ENCODE measurements at regions not wholly inside any gene's neighbourhood (a gene's known extent, or its start where the extent isn't known, plus 50 kb on each side); places are given as distances from the start of the nearest gene placed in this dataset.

- no peaks in the 10 kb centered on the region for H3K9me3 ChIP-seq (ENCODE audit: low read length)
- no peaks in the 10 kb centered on the region for H3F3A ChIP-seq (ENCODE audit: insufficient read depth, low read length)
- no peak overlapping the region for H3K4me2 ChIP-seq (ENCODE audit: low read length)
- no peaks in the 10 kb centered on the region for H3K36me3 ChIP-seq (ENCODE audit: insufficient read depth, low read length)
- H2AFZ ChIP-seq (ENCODE audit: low read length): no peak overlapping the region
- H3K4me1 ChIP-seq (ENCODE audit: insufficient read depth, low read length, severe bottlenecking): no peaks in the 10 kb centered on the region
- H4K20me1 ChIP-seq (ENCODE audit: insufficient read depth, low read length): no peaks in the 10 kb centered on the region
- H3K79me2 ChIP-seq (ENCODE audit: insufficient read depth, low read length): no peaks in the 10 kb centered on the region
- H3K9me2 ChIP-seq (ENCODE audit: low read depth, low read length): no peaks in the 10 kb centered on the region
- no peak overlapping the region for H3K4me3 ChIP-seq (ENCODE audit: low read depth, low read length, poor library complexity, severe bottlenecking)
- no peaks in the 10 kb centered on the region for H3K27me3 ChIP-seq (ENCODE audit: insufficient read depth, low read length)
- no peak overlapping the region for H3K9ac ChIP-seq (ENCODE audit: low read length)
- no peak overlapping the region for H3K27ac ChIP-seq (ENCODE audit: low read depth, low read length, poor library complexity, severe bottlenecking)
- TF ChIP-seq CTCF (IDR thresholded peaks at IDR 0.05; ENCODE audit: low read length): no peak
- TF ChIP-seq EZH2 (IDR thresholded peaks at IDR 0.05; ENCODE audit: borderline replicate concordance, low read length): no peak
These were observed 58.0 kb upstream of the TMEM200A start for GRCh38 chr6:130307752-130308361.

GRCh38 chr6:130306377-130306776 lies 59.4 kb upstream of the TMEM200A start:
- Histone ChIP-seq H4K20me1 (ENCODE audit: insufficient read depth, low read length) (no peaks in the 10 kb centered on the region), H2AFZ (ENCODE audit: low read length) (no peak overlapping the region), H3K4me2 (ENCODE audit: low read length) (no peak overlapping the region), H3K4me3 (ENCODE audit: low read depth, low read length, poor library complexity, severe bottlenecking) (no peak overlapping the region), H3K9me3 (ENCODE audit: low read length) (no peaks in the 10 kb centered on the region), H3K36me3 (ENCODE audit: insufficient read depth, low read length) (no peaks in the 10 kb centered on the region), H3K4me1 (ENCODE audit: insufficient read depth, low read length, severe bottlenecking) (no peaks in the 10 kb centered on the region), H3K27me3 (ENCODE audit: insufficient read depth, low read length) (no peaks in the 10 kb centered on the region), H3K9ac (ENCODE audit: low read length) (no peak overlapping the region), H3K27ac (ENCODE audit: low read depth, low read length, poor library complexity, severe bottlenecking) (no peak overlapping the region), H3F3A (ENCODE audit: insufficient read depth, low read length) (no peaks in the 10 kb centered on the region), H3K79me2 (ENCODE audit: insufficient read depth, low read length) (no peaks in the 10 kb centered on the region), H3K9me2 (ENCODE audit: low read depth, low read length) (no peaks in the 10 kb centered on the region)
- TF ChIP-seq CTCF (IDR thresholded peaks at IDR 0.05; ENCODE audit: low read length) (no peak), EZH2 (IDR thresholded peaks at IDR 0.05; ENCODE audit: borderline replicate concordance, low read length) (no peak)

GRCh38 chr6:130303431-130303830 lies 62.4 kb upstream of the TMEM200A start:
- Histone ChIP-seq H2AFZ (ENCODE audit: low read length) (no peak overlapping the region), H3K36me3 (ENCODE audit: insufficient read depth, low read length) (no peaks in the 10 kb centered on the region), H3K27ac (ENCODE audit: low read depth, low read length, poor library complexity, severe bottlenecking) (no peak overlapping the region), H3K9me2 (ENCODE audit: low read depth, low read length) (no peaks in the 10 kb centered on the region), H3F3A (ENCODE audit: insufficient read depth, low read length) (no peaks in the 10 kb centered on the region), H3K27me3 (ENCODE audit: insufficient read depth, low read length) (no peaks in the 10 kb centered on the region), H3K4me3 (ENCODE audit: low read depth, low read length, poor library complexity, severe bottlenecking) (no peak overlapping the region), H3K9ac (ENCODE audit: low read length) (no peak overlapping the region), H4K20me1 (ENCODE audit: insufficient read depth, low read length) (no peaks in the 10 kb centered on the region), H3K4me2 (ENCODE audit: low read length) (no peak overlapping the region), H3K9me3 (ENCODE audit: low read length) (no peaks in the 10 kb centered on the region), H3K79me2 (ENCODE audit: insufficient read depth, low read length) (no peaks in the 10 kb centered on the region), H3K4me1 (ENCODE audit: insufficient read depth, low read length, severe bottlenecking) (no peaks in the 10 kb centered on the region)
- no peak for TF ChIP-seq CTCF (IDR thresholded peaks at IDR 0.05; ENCODE audit: low read length)
- no peak for TF ChIP-seq EZH2 (IDR thresholded peaks at IDR 0.05; ENCODE audit: borderline replicate concordance, low read length)

Data from OCI-LY1 (cell line).